ELR (cell line): ENCODE measurements at regions not wholly inside any gene's neighbourhood (a gene's known extent, or its start where the extent isn't known, plus 50 kb on each side); places are given as distances from the start of the nearest gene placed in this dataset.

Experiments used
- DNase-seq: peaks from one replicate; pipeline ENCODE4 v3.0.0-alpha.2; 2015; ENCODE audit warnings: low read depth

GRCh38 chr1:4016351-4017130 lies 116.5 kb upstream of the C1orf174 start:
- no peak for DNase-seq

DNA sequence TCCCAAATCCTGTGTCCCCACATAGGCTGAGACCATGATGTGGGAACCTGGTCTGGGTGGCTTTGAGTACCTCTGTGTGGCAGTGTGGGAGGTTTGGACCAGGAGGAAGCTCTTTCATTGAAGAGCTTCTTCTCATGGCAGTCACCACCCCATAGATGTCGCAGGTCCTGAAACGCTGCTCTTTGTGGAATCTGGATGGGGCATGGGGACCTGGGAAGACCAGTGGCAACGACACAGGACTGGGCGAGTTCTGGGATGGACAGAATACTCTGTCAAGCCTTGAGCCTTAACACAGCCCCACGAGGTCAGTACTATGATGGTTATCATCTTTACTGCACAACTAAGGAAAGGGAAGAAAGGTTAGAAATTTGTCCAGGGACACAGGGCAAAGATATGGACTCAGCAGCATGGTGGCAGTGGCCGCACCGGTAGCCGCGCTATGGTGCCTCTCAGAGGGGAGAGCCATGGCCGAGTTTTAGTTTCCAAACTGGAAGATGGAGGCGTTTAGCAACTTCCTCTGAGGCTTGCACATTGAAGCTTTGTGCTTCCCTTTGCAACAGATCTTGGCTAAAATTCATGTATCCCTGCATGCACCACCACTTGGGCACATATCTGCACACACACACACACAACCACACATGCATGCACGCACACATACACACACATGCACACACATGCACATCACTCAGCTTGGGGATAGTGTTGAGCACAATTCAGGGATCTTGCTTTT lies 117.7 kb upstream of the C1orf174 start:
- no peak for DNase-seq

- DNase-seq, result no peak
Observed at GRCh38 chr1:4018466-4019146, 118.5 kb upstream of the C1orf174 start.

GRCh38 chr1:4019147-4019521 lies 119.1 kb upstream of the C1orf174 start:
- no peak for DNase-seq

DNA sequence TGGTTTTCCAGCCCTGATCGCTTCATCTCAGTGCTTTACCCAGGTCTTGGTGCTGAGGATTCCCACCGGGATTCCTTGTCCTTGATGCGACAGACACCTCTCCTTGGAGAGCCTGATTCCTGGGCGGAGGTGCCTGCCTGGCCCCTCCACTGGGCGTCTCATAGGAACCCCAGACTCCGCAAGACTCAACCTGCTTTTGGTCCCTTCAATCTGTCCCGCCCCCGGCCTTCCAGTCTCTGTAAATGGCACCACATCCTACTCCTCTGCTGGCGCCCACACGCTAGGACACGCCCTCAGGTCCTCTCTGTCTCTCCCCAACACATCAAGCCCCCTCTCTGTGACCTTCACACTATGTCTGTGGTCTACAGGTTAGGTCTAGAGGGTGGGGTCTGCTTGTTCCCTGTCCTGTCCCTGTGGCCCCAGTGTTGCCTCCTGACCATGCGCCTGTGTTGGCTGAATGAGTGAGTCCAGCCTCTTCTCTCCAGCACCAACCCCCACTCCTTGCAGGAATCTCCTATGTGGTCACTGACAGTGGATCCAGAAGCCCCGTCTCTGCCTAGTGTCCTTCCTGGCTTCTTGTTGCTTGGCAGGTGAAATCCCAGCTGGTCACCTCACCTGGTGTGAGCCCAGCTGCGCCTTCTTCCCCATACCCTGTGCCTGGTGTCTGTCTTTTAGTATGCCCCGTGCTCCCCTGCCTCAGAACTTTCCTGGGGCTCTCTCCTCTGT lies 119.7 kb upstream of the C1orf174 start:
- DNase-seq, result no peak

GRCh38 chr1:4020449-4020848 lies 120.4 kb upstream of the C1orf174 start:
- no peak for DNase-seq

DNA sequence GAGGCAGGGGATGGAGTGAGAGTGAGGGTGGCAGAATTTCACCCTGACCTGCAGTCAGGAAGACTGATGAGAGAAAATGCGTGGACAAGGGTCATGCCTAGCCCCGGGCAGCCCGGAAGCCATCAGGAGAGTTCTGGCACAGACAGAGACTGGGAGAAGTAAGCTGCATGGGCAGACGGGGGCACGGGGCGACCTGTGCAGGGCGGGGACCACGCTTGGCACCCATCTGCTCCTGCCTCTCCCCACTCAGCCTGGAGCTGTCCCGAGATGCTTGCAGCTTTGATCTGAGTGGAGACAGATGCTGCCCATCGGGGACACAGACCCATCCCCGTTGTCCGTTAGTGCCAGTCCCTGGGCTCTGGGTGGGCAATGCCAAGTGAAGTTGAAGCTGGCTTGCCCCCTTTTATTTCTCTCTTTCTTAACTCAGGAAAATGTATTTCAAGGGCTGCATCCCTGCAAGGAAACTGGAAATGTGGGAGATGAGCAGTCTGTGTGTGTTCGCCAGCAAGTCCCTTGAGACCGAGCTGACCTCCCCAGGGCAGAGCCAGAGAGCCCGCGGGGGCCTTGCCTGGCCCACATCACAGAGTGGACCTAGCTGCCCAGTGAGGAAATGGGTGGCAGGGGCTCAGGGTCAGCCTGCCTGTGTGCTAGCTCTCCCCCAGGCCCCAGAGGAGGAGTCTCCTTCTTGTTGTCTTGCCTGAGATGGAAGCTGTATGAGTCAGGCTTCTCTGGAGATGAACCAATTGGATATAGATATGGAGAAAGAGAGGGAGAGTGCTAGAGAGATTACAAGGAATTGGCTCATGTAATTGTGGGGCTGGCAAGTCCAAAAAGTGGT lies 121.3 kb upstream of the C1orf174 start:
- DNase-seq, result no peak

DNA sequence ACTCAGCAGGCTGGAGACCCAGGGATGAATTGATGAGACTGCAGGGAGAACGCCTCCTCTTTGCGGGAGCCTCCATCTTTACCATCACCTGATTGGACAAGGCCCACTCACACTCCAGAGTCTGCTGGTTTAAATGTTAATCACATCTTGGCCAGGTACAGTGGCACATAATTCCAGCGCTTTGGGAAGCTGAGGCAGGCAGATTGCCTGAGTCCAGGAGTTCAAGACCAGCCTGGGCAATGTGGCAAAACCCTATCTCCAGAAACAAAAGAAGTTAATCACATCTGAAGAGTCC lies 121.8 kb upstream of the C1orf174 start:
- no peak for DNase-seq

DNA sequence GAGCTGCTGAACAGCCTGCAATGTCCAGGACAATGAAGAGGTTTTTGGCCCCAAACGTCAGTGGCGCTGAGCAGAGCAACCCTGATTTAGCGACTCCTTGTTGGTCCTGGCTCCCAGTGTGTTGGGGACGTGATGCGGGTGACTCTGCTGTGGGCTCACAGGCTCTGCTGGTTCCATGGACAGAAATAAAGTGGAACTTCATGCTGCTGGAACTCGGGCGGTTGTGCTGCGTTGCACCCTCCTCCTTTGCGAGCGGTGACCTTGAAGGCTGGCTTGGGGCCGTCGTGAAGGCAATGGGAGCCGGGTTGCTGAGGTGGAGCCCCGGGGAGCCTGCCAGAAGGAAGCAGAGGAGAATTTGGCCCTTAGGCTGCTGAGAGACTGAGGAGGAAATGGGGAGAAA lies 122.6 kb upstream of the C1orf174 start:
- no peak for DNase-seq

DNA sequence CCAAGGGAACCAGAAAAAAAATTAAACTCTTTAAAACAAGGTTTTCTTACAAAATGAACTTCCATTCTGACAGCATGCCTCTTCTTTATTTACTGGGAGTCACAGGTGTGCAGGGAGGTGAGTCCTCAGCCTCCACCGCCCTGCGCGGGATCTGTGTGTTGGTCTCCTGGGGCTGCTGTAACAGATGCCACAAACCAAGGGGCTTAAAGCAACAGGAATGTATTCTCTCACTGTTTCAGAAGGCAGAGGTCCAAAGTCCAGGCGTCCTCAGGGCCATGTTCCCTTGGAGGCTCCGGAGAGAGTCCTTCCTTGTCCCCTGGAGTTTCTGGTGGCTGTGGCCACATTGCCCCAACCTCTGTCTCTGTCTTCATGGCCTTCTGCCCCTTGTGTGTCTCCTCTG lies 123.6 kb upstream of the C1orf174 start:
- no peak for DNase-seq

GRCh38 chr1:4024811-4025210 lies 124.7 kb upstream of the C1orf174 start:
- no peak for DNase-seq

DNA sequence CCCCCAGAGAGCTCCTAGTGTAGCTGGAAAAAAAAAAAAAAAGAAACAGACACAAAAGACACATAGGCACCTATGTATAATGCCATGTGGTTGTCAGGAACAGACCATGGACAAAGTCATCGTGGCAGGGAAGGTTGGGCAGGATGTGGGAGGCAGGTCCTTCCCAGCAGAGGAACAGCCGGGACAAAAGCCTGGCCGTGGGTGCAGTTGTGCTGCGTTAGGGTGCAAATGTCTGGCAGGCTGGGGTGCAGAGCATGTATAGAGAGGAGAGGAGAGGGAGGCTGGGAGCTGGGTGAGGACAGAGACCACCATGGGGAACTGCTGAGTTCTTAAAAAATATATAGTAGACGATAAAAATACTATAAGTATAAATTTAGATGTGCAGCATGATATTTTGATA lies 125.7 kb upstream of the C1orf174 start:
- no peak for DNase-seq

DNA sequence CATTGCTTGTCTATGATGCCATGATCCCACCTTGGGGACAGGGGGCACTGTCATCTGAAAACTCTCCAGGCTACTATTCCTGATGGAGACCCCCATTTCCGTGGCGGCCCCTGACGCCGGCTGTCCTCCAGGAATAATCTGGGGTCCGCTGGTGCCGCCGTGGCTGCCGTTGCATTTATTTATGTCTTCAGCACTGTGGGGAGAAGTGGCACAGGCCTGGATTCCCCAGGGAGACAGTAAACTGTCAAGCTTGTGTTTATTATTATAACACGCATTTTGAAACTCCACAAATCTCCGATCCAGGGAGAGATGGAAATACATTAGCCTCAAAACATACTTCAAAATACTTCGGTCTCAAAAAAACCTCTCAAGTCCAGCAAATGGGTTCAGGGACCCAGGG lies 126.9 kb upstream of the C1orf174 start:
- no peak for DNase-seq

DNA sequence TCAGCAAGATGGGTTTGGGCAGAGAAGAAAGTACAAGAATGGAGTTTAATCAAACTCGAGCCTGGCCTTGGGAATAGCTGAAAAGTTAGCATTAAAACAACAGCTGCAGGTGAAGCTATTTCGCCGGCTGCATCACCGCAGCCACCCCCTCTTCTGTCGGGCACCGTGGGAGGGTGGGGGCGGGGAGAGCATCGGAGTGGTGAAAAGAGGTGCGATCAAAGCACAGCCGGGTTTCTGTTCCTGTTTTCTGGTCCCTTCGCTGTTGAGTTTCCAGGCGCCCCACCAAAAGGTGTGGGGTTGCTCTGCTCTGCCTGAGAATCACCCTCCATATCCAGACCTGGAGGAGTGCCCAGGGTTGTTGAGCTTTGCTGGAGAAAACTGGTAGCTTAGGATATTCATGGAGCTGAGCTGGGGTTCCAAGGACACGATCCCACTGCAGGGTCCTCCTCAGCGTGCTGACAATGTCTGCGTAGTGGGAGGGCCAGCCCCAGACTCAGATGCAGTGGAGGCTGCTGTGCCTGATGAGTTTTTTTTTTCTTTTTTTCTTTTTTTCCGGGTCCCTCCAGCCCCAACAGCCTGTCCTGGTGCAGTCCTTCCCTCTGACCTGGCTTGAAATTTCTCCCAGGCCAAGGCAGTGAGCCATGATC lies 127.5 kb upstream of the C1orf174 start:
- no peak for DNase-seq

DNA sequence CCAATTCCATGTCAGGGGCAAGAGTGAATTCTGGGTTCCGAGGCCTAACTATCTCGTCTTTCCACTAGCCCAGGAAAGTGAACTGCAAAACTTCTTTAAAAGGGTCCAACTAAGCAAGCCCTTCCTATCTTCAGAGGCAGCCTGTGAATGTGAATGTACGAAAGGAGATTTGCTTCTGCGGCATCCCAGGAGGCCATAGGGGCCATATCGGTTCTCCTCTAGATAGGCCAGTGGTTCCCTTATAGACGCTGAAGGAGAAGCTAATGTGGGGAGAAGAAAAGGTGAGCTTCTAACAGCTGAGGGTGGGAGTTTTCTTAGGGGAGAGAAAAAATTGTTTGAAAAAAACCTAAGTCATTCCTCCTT lies 128.0 kb upstream of the C1orf174 start:
- DNase-seq, result no peak

DNA sequence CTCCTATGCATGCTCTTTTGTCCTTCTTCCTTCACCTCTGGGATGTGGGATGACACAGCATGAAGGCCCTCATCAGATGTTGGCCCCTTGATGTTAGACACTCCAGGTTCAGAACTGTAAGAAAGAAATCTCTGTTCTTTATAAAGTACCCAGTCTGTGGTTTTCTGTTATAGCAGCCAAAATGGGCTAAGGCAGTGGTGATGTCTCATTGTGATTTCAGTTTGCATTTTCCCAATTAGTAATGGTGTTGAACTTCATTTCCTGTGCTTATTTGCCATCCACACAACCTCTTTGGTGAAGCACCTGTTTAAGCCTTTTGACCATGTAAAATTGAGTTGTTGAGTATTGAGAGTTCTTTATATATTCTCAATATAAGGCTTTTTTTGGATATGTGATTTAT lies 129.3 kb upstream of the C1orf174 start:
- no peak for DNase-seq

DNA sequence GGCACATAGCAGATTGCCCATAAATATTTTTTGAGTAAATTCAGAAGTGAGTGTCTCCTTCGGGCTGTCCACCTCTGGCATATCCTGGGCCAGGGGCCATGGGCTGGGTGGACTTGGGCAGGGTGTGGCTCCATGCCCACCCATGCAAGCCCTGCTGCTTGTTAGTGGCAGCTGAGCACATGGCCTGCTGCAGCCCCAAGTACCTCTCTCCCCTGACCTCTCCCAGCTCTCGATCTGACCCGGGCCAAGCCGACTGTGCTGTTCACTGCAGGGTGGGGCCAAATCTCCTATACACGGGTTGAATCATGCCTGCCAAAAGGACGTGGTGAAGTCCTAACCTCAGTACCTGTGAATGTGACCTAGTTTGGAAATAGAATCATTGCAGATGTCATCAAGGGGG lies 132.5 kb upstream of the C1orf174 start:
- DNase-seq, result no peak

DNA sequence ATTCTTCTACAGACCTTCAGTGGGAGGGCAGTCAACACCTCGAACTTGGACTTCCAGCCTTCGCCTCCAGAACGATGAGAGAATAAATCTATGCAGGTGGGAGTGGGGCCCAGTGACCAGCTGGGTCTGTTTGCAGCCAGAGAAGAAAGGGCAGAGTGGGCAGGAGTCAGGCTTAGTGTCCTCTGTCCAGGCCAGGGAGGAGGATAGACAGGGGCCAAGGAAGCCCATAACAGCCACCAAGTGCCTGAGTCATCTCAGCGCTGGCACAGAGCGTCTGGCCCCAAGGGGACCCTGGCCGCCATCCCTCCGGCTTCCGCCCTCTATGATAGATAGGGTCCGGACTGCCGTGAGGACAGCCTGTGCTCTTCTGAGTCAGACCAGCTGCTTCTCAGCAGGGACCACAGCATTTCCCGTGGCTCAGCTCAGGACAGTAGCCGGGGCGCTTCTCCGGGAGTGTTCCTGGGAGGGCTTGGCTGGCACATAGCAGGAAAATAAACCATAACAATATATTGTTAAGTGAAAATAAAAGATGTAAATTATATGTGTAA lies 133.1 kb upstream of the C1orf174 start:
- no peak for DNase-seq

DNA sequence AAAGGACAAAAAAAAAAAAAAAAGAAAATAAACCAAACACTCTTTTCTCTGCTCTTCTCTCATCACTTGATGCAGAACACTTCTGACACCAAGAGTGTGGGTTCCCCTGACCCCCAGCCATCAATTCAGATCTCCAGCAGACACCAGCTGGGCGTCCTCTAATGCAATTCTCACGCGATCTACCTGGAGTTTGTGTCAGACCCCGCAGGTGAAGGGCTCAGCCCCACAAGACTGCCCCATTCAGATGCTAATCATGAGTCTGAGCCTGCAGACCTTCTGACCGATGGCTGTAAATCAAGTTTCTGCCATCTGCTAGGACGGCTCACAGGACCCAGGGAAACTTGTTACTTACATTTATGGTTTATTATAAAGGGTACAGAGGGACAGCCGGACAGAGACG lies 133.6 kb upstream of the C1orf174 start:
- no peak for DNase-seq

DNA sequence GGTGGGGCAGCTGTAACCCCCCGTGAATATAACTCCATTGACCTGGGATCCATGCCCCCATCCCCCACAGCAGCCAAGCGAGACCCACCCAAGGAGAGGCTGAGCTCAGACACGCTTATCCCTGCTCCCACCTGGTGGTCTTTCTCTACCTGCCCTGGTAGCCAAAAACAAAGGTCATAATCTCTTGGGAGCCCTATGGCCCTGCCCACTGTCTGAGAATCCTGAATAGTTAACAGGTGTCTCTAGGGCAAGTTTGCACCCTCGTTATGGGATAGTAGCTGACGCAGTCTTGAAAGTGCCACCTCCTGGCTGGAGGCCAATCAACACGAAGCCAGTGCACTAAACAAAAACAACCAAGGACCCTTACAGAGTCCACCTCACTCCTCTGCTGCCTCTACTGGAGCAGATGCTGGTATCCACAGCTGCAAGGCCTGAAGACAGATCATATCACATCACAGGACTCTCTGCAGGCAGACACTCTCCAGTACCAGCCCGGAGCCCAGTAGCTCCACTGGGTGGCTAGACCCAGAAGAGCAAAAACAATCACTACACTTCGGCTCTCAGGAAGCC lies 134.3 kb upstream of the C1orf174 start:
- no peak for DNase-seq

DNA sequence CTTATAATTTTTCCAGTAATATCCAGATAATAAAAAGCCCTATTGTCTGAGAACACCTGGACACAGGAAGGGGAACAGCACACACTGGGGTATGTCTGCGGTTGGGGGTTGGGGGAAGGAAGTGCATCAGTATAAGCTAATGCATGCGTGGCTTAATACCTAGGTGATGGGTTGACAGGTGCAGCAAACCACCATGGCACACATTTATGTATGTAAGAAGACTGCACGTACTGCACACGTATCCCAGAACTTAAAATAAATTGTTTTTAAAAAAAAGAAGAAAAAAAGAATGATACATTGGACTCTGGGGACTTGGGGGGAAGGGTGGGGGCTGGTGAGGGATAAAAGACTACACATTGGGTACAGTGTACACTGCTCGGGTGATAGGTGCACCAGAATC lies 144.9 kb upstream of the C1orf174 start:
- no peak for DNase-seq
